ENCODE measurements at regions not wholly inside any gene's neighbourhood (a gene's known extent, or its start where the extent isn't known, plus 50 kb on each side); places are given as distances from the start of the nearest gene placed in this dataset.

DNA sequence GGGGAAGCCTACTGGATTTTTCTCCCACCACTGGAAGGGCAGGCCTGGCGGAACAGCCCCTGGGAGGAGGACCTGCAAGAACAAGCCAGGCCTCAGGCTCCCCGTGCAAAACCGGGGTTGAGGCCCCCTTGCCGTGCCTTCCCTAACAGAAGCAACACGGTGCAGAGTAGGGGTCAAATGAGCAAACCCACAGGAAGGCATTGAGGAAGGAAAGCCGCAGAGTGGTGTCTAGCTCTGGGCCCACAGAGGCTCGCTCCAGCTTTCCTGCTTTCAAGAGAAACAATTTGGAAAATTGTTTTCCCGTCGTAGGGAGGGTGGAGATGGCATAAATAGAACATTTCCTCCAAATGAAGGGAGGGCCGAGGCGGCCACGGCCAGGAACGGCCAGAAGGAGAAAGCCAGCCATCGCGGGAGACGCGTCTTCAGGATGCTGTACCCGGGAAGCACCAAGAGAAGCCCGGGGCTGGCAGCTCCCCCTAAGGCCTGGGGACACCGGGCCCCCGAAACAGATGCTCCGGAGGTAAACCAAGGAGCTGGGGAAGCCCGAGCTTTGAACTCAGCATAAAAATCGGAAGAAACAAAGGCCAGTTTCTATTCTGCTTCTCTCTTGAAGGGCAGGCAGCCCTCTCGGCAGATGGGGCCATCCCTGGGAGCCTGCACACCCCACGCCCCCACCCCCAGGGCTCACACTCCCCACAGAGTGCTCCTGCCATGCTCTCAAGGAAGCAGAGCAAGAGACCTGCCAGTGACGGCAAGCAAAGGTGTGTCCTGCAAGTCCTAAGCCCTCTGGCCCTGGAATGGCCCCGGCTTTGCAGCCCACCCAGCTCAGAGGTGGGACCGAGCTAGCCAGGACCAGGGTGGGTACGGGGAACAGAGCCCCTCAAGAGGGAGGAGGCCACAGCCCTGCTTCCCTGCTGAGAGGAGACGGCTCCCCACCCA, 92.0 kb downstream of the RBFOX3 start:
- no peak for TF ChIP-seq FOXK2 (IDR thresholded peaks at IDR 0.05)
- no peak for TF ChIP-seq FOXM1 (IDR thresholded peaks at IDR 0.05; ENCODE audit: borderline replicate concordance)
- TF ChIP-seq CTBP1 (IDR thresholded peaks at IDR 0.05; ENCODE audit: borderline replicate concordance), result no peak
- no peak for TF ChIP-seq BHLHE40 (IDR thresholded peaks at IDR 0.05; ENCODE audit: borderline replicate concordance)
